ENCODE measurements at regions not wholly inside any gene's neighbourhood (a gene's known extent, or its start where the extent isn't known, plus 50 kb on each side); places are given as distances from the start of the nearest gene placed in this dataset.

- DNase-seq (ENCODE audit: low spot score), result no peak
Observed at GRCh38 chr9:2453701-2454100, 167.9 kb upstream of the VLDLR start.

GRCh38 chr9:2459756-2460155, 161.8 kb upstream of the VLDLR start:
- no peak for DNase-seq (ENCODE audit: low spot score)

GRCh38 chr9:2461892-2462291, 159.7 kb upstream of the VLDLR start:
- DNase-seq (ENCODE audit: low spot score), result peak; percentile 33

GRCh38 chr9:2464624-2465023, 157.0 kb upstream of the VLDLR start:
- DNase-seq (ENCODE audit: low spot score), result no peak

DNA sequence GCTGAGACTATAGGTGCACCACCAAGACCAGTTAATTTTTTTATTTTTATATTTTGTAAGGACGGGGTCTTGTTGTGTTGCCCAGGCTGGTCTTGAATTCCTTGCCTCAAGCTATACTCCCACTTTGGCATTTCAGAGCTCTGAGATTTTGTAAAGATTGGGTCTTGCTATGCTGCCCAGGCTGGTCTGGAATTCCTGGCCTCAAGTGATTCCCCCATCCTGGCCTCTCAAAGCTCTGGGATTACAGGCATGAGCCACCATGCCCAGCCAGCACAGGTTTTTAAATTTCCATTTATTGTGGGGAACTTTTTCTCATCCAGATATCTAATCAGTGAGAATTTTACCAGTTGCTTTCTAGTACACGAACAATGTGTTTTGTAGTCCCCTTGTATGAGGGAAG, 156.1 kb upstream of the VLDLR start:
- DNase-seq (ENCODE audit: low spot score), result no peak

- no peak for DNase-seq (ENCODE audit: low spot score)
Observed at GRCh38 chr9:2465921-2466460, 155.6 kb upstream of the VLDLR start.

GRCh38 chr9:2466703-2467102, 154.9 kb upstream of the VLDLR start:
- no peak for DNase-seq (ENCODE audit: low spot score)

- peak; percentile 15 for DNase-seq (ENCODE audit: low spot score)
Observed at GRCh38 chr9:2469681-2470221, 151.8 kb upstream of the VLDLR start.

GRCh38 chr9:2473681-2474080, 147.9 kb upstream of the VLDLR start:
- no peak for DNase-seq (ENCODE audit: low spot score)

- DNase-seq (ENCODE audit: low spot score), result no peak
Observed at GRCh38 chr9:2477755-2478154, 143.8 kb upstream of the VLDLR start.

GRCh38 chr9:2478421-2478820, 143.2 kb upstream of the VLDLR start:
- DNase-seq (ENCODE audit: low spot score), result no peak

DNA sequence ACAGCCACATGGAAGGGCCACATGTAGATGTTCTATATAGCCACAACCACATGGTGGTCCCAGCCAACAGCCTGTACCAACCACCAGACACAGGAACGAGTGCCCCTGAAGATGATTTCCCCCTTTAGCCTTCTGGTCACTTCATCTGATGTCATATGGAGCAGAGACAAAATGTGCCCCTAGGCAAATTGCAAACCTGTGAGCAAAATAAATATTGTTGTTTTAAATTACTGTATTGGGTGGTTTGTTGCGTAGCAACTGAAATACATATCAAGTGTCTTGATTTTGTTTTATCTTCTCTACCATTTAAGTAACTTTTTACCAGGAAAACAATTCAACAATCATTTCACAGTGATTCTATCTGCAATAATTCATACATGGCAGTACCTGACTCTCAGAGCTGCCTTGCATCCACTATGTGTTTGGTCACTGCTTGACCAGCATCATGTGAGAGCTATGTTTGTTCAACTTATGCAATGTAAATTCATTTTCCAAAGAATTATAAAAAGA, 142.5 kb upstream of the VLDLR start:
- DNase-seq (ENCODE audit: low spot score), result no peak

DNA sequence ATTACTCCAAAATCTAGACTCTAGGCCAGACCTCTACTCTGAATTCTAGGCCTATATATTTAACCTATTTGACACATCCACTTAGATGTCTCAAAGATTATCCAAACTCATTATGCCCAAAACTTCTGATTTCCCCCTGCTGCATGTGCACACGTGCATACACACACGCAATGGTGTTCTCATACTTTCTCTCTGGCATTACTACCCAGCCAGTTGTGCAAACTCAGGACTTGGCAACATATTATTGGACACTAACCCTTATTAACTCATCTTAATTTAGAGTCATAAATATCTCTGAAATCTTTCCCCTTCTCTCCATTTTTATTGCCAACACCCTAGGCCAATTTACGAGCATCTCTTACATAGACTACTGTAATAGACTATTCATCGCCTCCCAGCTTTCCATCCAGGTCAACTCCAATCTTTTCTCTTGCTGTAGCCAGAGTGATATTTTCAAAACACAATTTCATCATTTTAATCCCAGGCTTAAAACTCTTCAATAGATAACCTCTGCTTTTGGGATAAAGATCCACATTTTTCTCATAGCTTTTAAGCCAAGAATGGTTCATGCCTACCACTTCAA, 141.2 kb upstream of the VLDLR start:
- no peak for DNase-seq (ENCODE audit: low spot score)

GRCh38 chr9:2481216-2481615, 140.4 kb upstream of the VLDLR start:
- no peak for DNase-seq (ENCODE audit: low spot score)

DNA sequence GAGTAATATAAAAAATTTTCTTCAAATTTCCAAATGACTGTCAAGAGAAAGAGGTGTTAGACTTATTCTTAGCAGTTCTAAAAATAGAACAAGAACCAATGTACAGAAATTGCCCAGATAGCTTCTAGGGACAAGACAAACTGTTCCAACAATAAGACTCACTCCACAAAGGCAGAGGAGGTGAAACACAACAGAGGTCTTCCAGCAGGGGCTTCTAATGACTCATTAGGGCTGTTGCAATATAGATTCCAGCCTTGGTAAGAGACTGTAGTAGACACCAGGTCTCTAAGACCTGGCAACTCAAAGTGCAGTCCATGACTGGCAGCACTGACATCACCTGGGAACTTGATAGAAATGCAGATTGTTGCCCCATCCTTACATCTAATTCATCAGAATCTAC, 134.6 kb upstream of the VLDLR start:
- DNase-seq (ENCODE audit: low spot score), result no peak

DNA sequence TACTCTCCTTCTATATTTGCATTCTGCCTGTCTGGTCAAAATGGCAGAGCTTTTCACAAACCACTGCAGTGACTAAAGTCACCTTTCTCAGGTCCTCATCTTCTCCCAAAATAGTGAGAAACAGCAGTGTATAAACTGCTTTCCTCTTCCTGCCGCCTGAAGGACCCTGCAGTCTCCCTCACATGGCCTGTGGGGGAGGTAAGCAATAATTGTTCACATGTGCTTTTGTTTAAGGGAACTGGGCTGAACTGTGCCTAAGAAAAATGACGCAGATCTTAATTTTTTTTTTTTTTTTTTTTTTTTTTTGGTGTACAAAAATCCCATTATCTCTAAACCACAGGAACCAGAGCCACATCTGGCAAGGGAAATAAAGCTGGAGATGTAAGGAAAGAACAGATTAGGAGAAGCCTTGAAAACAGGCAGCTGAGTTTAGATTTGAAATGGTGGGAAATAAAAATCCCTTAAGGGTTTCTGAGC, 131.7 kb upstream of the VLDLR start:
- DNase-seq (ENCODE audit: low spot score), result peak; percentile 73

- DNase-seq (ENCODE audit: low spot score), result no peak
Observed at GRCh38 chr9:2492161-2492560, 129.4 kb upstream of the VLDLR start.

GRCh38 chr9:2493109-2493508, 128.5 kb upstream of the VLDLR start:
- peak; percentile 35 for DNase-seq (ENCODE audit: low spot score)

GRCh38 chr9:2493529-2493928, 128.1 kb upstream of the VLDLR start:
- DNase-seq (ENCODE audit: low spot score), result no peak

GRCh38 chr9:2494562-2494961, 127.0 kb upstream of the VLDLR start:
- peak; percentile 65 for DNase-seq (ENCODE audit: low spot score)

DNA sequence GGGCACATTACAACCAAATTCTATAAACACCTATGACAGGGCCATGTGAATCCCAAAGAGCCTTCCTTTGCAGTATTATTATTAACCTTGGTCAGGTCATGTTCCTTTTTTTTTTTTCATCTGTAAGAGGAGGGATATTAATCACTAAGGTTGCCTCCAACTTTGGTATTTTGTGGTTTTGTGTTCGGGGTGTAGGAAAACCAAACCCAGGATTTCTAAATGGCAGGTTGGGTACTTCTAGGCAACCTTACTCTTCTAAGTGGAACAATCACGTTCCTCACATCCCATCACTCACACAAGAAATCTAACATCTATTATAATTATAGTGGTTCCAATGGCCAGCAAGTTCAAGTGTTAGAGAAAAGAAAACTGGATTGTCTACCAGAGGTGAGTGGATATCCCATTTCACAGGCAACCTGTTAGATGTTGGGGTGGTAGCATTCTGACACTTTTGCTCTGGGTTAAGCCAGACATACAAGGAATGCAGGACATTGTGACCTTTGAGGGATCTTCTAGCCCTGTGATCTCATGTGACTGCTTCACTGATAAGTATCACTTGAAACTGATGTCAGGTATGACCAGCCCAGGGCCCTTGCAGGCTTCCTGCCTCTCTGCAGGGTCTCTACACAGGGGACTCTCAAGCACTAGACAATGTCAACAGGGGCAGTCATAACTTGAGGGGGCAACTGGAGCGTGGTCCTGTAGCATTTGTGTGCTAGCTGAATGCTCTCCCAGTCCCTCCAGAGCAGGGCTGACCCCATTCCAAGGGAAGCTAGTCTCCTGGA, 126.2 kb upstream of the VLDLR start:
- DNase-seq (ENCODE audit: low spot score), result no peak

GRCh38 chr9:2496169-2496568, 125.4 kb upstream of the VLDLR start:
- no peak for DNase-seq (ENCODE audit: low spot score)

DNA sequence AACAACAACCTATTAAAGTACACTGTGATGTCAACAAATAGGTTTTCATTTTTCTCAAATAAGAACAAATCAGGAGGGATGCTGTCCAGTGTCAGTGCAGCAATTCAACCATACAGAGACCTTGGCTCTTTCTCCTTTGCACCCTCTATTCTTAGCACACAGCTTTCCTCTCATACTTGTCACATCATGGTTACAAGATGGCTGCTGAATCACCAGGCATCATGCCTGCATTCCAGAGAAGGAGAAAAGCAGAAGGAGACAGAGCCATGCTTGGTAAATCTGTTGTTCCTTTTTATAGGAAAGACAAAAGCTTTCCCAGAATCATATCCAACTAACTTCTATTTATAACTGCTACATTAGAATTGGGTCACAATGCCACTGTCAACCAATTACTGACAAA, 124.7 kb upstream of the VLDLR start:
- no peak for DNase-seq (ENCODE audit: low spot score)

Data from AG20443 (cell line).